ENCODE measurements at regions not wholly inside any gene's neighbourhood (a gene's known extent, or its start where the extent isn't known, plus 50 kb on each side); places are given as distances from the start of the nearest gene placed in this dataset.

- no peak overlapping the region for H3K27ac ChIP-seq (ENCODE audit: insufficient read length, low read depth, low read length)
- Mint-ChIP-seq H3K9me3 (peaks cover 0 to 4% of the 10 kb centered on the region in 2 experiments; a peak in 3 of 5 replicates), H3K27me3 (ENCODE audit: low read depth) (peaks cover 6% of the 10 kb centered on the region), H3K4me3 (no peak overlapping the region), H3K4me1 (no peaks in the 10 kb centered on the region), H3K36me3 (ENCODE audit: insufficient read depth in 1 of 3, low read depth in 3 of 3) (no peaks in the 10 kb centered on the region), H3K27ac (no peak overlapping the region)
- no peak overlapping the region for H2BK20ac ChIP-seq (ENCODE audit: low read depth, low read length, poor library complexity, severe bottlenecking)
- no peaks in the 10 kb centered on the region for H3K27me3 ChIP-seq (ENCODE audit: insufficient read depth, low read length)
- no peak overlapping the region for H4K91ac ChIP-seq (ENCODE audit: insufficient read length, low read depth, low read length)
- H3K18ac ChIP-seq (ENCODE audit: insufficient read length, low read depth, low read length), result no peak overlapping the region
- no peak overlapping the region for H2BK12ac ChIP-seq (ENCODE audit: insufficient read length, low read depth, low read length)
- H3K79me1 ChIP-seq (ENCODE audit: insufficient read depth, low read depth, low read length, poor library complexity, severe bottlenecking), result no peaks in the 10 kb centered on the region
- H2BK15ac ChIP-seq (ENCODE audit: low read depth, low read length), result no peak overlapping the region
- H3K4ac ChIP-seq (ENCODE audit: low read depth, low read length), result no peak overlapping the region
- no peak overlapping the region for H2BK120ac ChIP-seq (ENCODE audit: low read depth, low read length, poor library complexity, severe bottlenecking)
- no peaks in the 10 kb centered on the region for H3K9me3 ChIP-seq (ENCODE audit: control insufficient read depth, low read depth, low read length)
- no peaks in the 10 kb centered on the region for H4K20me1 ChIP-seq (ENCODE audit: control insufficient read depth, insufficient read depth, insufficient read length)
- H2BK5ac ChIP-seq (ENCODE audit: insufficient read length, low read length), result no peak overlapping the region
- no peak overlapping the region for H3K23ac ChIP-seq (ENCODE audit: insufficient read length, low read depth, low read length)
- no peak overlapping the region for H4K8ac ChIP-seq (replicated peaks; ENCODE audit: insufficient read length, low read depth, low read length)
- no peak overlapping the region for H3T11ph ChIP-seq (ENCODE audit: low read length)
- H3K23me2 ChIP-seq (ENCODE audit: insufficient read length, low read depth, low read length, poor library complexity, severe bottlenecking), result no peaks in the 10 kb centered on the region
- no CpG with 5 or more reads among the region's 7 CpGs for WGBS (ENCODE audit: extremely low coverage, insufficient read length, low lambda C conversion rate)
- DNase-seq, result no peak
- no peak overlapping the region for H3K9ac ChIP-seq (ENCODE audit: extremely low read depth, insufficient read length, low read length)
- TF ChIP-seq, protein P1, sequence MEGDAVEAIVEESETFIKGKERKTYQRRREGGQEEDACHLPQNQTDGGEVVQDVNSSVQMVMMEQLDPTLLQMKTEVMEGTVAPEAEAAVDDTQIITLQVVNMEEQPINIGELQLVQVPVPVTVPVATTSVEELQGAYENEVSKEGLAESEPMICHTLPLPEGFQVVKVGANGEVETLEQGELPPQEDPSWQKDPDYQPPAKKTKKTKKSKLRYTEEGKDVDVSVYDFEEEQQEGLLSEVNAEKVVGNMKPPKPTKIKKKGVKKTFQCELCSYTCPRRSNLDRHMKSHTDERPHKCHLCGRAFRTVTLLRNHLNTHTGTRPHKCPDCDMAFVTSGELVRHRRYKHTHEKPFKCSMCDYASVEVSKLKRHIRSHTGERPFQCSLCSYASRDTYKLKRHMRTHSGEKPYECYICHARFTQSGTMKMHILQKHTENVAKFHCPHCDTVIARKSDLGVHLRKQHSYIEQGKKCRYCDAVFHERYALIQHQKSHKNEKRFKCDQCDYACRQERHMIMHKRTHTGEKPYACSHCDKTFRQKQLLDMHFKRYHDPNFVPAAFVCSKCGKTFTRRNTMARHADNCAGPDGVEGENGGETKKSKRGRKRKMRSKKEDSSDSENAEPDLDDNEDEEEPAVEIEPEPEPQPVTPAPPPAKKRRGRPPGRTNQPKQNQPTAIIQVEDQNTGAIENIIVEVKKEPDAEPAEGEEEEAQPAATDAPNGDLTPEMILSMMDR (conservative IDR thresholded peaks at IDR 0.05), result no peak
- H3K4me2 ChIP-seq (ENCODE audit: insufficient read depth, insufficient read length, low read length), result no peak overlapping the region
- no peak overlapping the region for H4K5ac ChIP-seq (ENCODE audit: insufficient read length, low read depth, low read length)
- H2AK5ac ChIP-seq (ENCODE audit: insufficient read length, low read length), result no peak overlapping the region
- no peaks in the 10 kb centered on the region for H3K4me1 ChIP-seq (ENCODE audit: insufficient read depth, low read length)
- no peak overlapping the region for H3K56ac ChIP-seq (ENCODE audit: insufficient read length, low read depth, low read length)
- no peaks in the 10 kb centered on the region for H3K79me2 ChIP-seq (ENCODE audit: insufficient read depth, low read length)
- H3K14ac ChIP-seq (ENCODE audit: insufficient read depth, low read length), result no peak overlapping the region
- H2AFZ ChIP-seq (ENCODE audit: low read length), result no peak overlapping the region
Measured at GRCh38 chr19:30755581-30755980, 383.4 kb downstream of the ZNF536 start.

Data from H9 (cell line).